Activated CD8-positive, alpha-beta T cell treated with anti-CD3 and anti-CD28 coated beads for 36 hours (primary cell): ENCODE measurements at regions not wholly inside any gene's neighbourhood (a gene's known extent, or its start where the extent isn't known, plus 50 kb on each side); places are given as distances from the start of the nearest gene placed in this dataset.
"Not testable (repeated sequence)": the region's sequence is repeated elsewhere in the genome, so short reads cannot be mapped to it uniquely, and the experiment has no call there.

Experiments used
- ATAC-seq: fragments of 200-7000 bp; cut with Tn5 transposase; one replicate; pipeline ENCODE4 v1.10.0; 2021; ENCODE audit warnings: mild to moderate bottlenecking, moderate library complexity
- CTCF ChIA-PET: fragments of 350-600 bp; sonication (Branson Sonifier 250); formaldehyde crosslinking; loops from one replicate; lab custom pipeline; 2021; ENCODE audit warnings: antibody characterized with exemption; lab: Charles Lee
- POLR2A ChIA-PET: fragments of 350-600 bp; sonication (Branson Sonifier 250); formaldehyde crosslinking; loops from one replicate; lab custom pipeline; 2021; ENCODE audit warnings: antibody characterized with exemption; lab: Charles Lee
- DNase-seq: peaks from one replicate; pipeline ENCODE4 v3.0.0-alpha.2; 2020
- H3K27ac Mint-ChIP-seq: one replicate; pipeline ENCODE4 v1.8.0; 2021; ENCODE audit warnings: mild to moderate bottlenecking, mixed read lengths
- H3K27me3 Mint-ChIP-seq: one replicate; pipeline ENCODE4 v1.8.0; 2021; ENCODE audit warnings: mixed read lengths
- H3K36me3 Mint-ChIP-seq: one replicate; pipeline ENCODE4 v1.8.0; 2021; ENCODE audit warnings: low read depth, mixed read lengths
- H3K4me1 Mint-ChIP-seq: one replicate; pipeline ENCODE4 v1.8.0; 2021; ENCODE audit warnings: low read depth, mixed read lengths
- H3K4me3 Mint-ChIP-seq: one replicate; pipeline ENCODE4 v1.8.0; 2021; ENCODE audit warnings: mild to moderate bottlenecking, moderate library complexity, mixed read lengths
- H3K9me3 Mint-ChIP-seq: one replicate; pipeline ENCODE4 v1.8.0; 2021; ENCODE audit warnings: mixed read lengths
- intact Hi-C: fragments of 100-400 bp; cut with micrococcal nuclease; formaldehyde crosslinking; loops from one replicate; pipeline ENCODE4 v1.10.0; 2022

GRCh38 chr15:21079544-21079943 lies 213.4 kb upstream of the POTEB2 start:
- H3K9me3 Mint-ChIP-seq, H3K27ac Mint-ChIP-seq, H3K36me3 Mint-ChIP-seq, H3K27me3 Mint-ChIP-seq, DNase-seq, H3K4me1 Mint-ChIP-seq, intact Hi-C loops, ATAC-seq, H3K4me3 Mint-ChIP-seq, CTCF ChIA-PET, POLR2A ChIA-PET: not testable (repeated sequence)

GRCh38 chr15:21068917-21069316 lies 202.8 kb upstream of the POTEB2 start:
- DNase-seq, POLR2A ChIA-PET, ATAC-seq, intact Hi-C loops, H3K4me3 Mint-ChIP-seq, CTCF ChIA-PET, H3K27me3 Mint-ChIP-seq, H3K27ac Mint-ChIP-seq, H3K36me3 Mint-ChIP-seq, H3K9me3 Mint-ChIP-seq, H3K4me1 Mint-ChIP-seq: not testable (repeated sequence)

GRCh38 chr15:21063512-21063911 lies 197.4 kb upstream of the POTEB2 start:
- H3K4me1 Mint-ChIP-seq, DNase-seq, H3K4me3 Mint-ChIP-seq, H3K9me3 Mint-ChIP-seq, POLR2A ChIA-PET, H3K27ac Mint-ChIP-seq, intact Hi-C loops, H3K36me3 Mint-ChIP-seq, CTCF ChIA-PET, H3K27me3 Mint-ChIP-seq, ATAC-seq: not testable (repeated sequence)

GRCh38 chr15:21062619-21063163 lies 196.6 kb upstream of the POTEB2 start:
- H3K4me1 Mint-ChIP-seq, result not testable (repeated sequence)

GRCh38 chr15:21051866-21052265 lies 185.8 kb upstream of the POTEB2 start:
- H3K9me3 Mint-ChIP-seq, CTCF ChIA-PET, H3K4me3 Mint-ChIP-seq, H3K36me3 Mint-ChIP-seq, H3K27me3 Mint-ChIP-seq, POLR2A ChIA-PET, intact Hi-C loops, ATAC-seq, H3K4me1 Mint-ChIP-seq, DNase-seq, H3K27ac Mint-ChIP-seq: not testable (repeated sequence)

More at GRCh38 chr15:21062619-21063163, 196.6 kb upstream of the POTEB2 start:
- H3K27me3 Mint-ChIP-seq, intact Hi-C loops, H3K36me3 Mint-ChIP-seq, H3K9me3 Mint-ChIP-seq, DNase-seq, ATAC-seq, POLR2A ChIA-PET, H3K4me3 Mint-ChIP-seq, CTCF ChIA-PET, H3K27ac Mint-ChIP-seq: not testable (repeated sequence)

GRCh38 chr15:21031703-21032102 lies 165.6 kb upstream of the POTEB2 start:
- ATAC-seq, DNase-seq, H3K4me3 Mint-ChIP-seq, H3K36me3 Mint-ChIP-seq, POLR2A ChIA-PET, H3K9me3 Mint-ChIP-seq, H3K27ac Mint-ChIP-seq, H3K4me1 Mint-ChIP-seq, H3K27me3 Mint-ChIP-seq, CTCF ChIA-PET, intact Hi-C loops: not testable (repeated sequence)

- H3K9me3 Mint-ChIP-seq, POLR2A ChIA-PET, H3K4me1 Mint-ChIP-seq, DNase-seq, H3K36me3 Mint-ChIP-seq, H3K27ac Mint-ChIP-seq, H3K27me3 Mint-ChIP-seq, ATAC-seq, CTCF ChIA-PET, H3K4me3 Mint-ChIP-seq, intact Hi-C loops: not testable (repeated sequence)
Measured at GRCh38 chr15:21029001-21029400, 162.9 kb upstream of the POTEB2 start.

GRCh38 chr15:21027942-21028341 lies 161.8 kb upstream of the POTEB2 start:
- H3K27ac Mint-ChIP-seq, intact Hi-C loops, POLR2A ChIA-PET, H3K9me3 Mint-ChIP-seq, H3K4me1 Mint-ChIP-seq, H3K27me3 Mint-ChIP-seq, H3K4me3 Mint-ChIP-seq, H3K36me3 Mint-ChIP-seq, CTCF ChIA-PET: not testable (repeated sequence)
- ATAC-seq (peak; percentile 69), DNase-seq (peak; percentile 3)

- H3K4me1 Mint-ChIP-seq, CTCF ChIA-PET, H3K27me3 Mint-ChIP-seq, H3K27ac Mint-ChIP-seq, H3K36me3 Mint-ChIP-seq, H3K9me3 Mint-ChIP-seq, H3K4me3 Mint-ChIP-seq, DNase-seq, POLR2A ChIA-PET, ATAC-seq, intact Hi-C loops: not testable (repeated sequence)
Measured at GRCh38 chr15:21026848-21027247, 160.7 kb upstream of the POTEB2 start.

GRCh38 chr15:21024235-21024987 lies 158.3 kb upstream of the POTEB2 start:
- H3K36me3 Mint-ChIP-seq, H3K27ac Mint-ChIP-seq, ATAC-seq, H3K4me3 Mint-ChIP-seq, CTCF ChIA-PET, intact Hi-C loops, DNase-seq, H3K9me3 Mint-ChIP-seq, H3K27me3 Mint-ChIP-seq, H3K4me1 Mint-ChIP-seq, POLR2A ChIA-PET: not testable (repeated sequence)

- ATAC-seq, POLR2A ChIA-PET, H3K27me3 Mint-ChIP-seq, H3K36me3 Mint-ChIP-seq, H3K27ac Mint-ChIP-seq, DNase-seq, H3K4me3 Mint-ChIP-seq, H3K4me1 Mint-ChIP-seq, H3K9me3 Mint-ChIP-seq, intact Hi-C loops, CTCF ChIA-PET: not testable (repeated sequence)
Measured at GRCh38 chr15:21018176-21018575, 152.1 kb upstream of the POTEB2 start.

- DNase-seq, H3K36me3 Mint-ChIP-seq, POLR2A ChIA-PET, H3K27me3 Mint-ChIP-seq, intact Hi-C loops, H3K27ac Mint-ChIP-seq, H3K4me1 Mint-ChIP-seq, H3K4me3 Mint-ChIP-seq, CTCF ChIA-PET, H3K9me3 Mint-ChIP-seq, ATAC-seq: not testable (repeated sequence)
Measured at GRCh38 chr15:21017326-21017725, 151.2 kb upstream of the POTEB2 start.
